K562 (cell line): ENCODE measurements at regions not wholly inside any gene's neighbourhood (a gene's known extent, or its start where the extent isn't known, plus 50 kb on each side); places are given as distances from the start of the nearest gene placed in this dataset.

Source experiments
- CHD1 ChIP-seq: fragments of 200-600 bp; sonication (generic); IDR thresholded peaks from one replicate; pipeline ENCODE4 v1.6.1; 2012; ENCODE audit warnings: mild to moderate bottlenecking, moderate library complexity, low read length, inconsistent platforms
- MED1 ChIP-seq: sonication (generic); formaldehyde crosslinking; IDR thresholded peaks from 2 replicates; pipeline ENCODE4 v1.8.1; 2023; ENCODE audit warnings: missing genetic modification reagents, borderline replicate concordance
- NFIX ChIP-seq: fragments of 250-450 bp; sonication (Bioruptor Pico); IDR thresholded peaks from 2 replicates; pipeline ENCODE4 v1.4.0; 2020; ENCODE audit warnings: low read depth, mild to moderate bottlenecking, moderate library complexity
- POLR2A ChIP-seq: fragments of 450-650 bp; conservative IDR thresholded peaks from 2 replicates; pipeline ENCODE4 v1.6.1; 2016
- POLR2AphosphoS2 ChIP-seq: IDR thresholded peaks from 2 replicates; pipeline ENCODE4 v1.6.1; 2012; ENCODE audit warnings: low read length, improper control_type of control experiment
- PURB ChIP-seq: sonication (generic); formaldehyde crosslinking; IDR thresholded peaks from 2 replicates; pipeline ENCODE4 v1.9.0; 2021; ENCODE audit warnings: low read depth, mild to moderate bottlenecking, missing genetic modification reagents
- RBM22 ChIP-seq: fragments of 200-400 bp; formaldehyde crosslinking; IDR thresholded peaks from 2 replicates; pipeline ENCODE4 v1.6.1; 2018; ENCODE audit warnings: low read length, low read depth; ENCODE audit not compliant: poor library complexity, severe bottlenecking
- YBX1 ChIP-seq: fragments of 450-650 bp; IDR thresholded peaks from 2 replicates; pipeline ENCODE4 v1.7.1; 2016; ENCODE audit warnings: mild to moderate bottlenecking
- TF ChIP-seq, protein P1 (sequence below): fragments of 450-650 bp; formaldehyde crosslinking; IDR thresholded peaks from 2 replicates; pipeline ENCODE4 v1.4.0; 2022; ENCODE audit warnings: missing genetic modification characterization
- TF ChIP-seq, protein P2 (sequence below): fragments of 450-650 bp; IDR thresholded peaks from 2 replicates; pipeline ENCODE4 v1.6.1; 2018; ENCODE audit not compliant: partially characterized antibody
- TF ChIP-seq, protein P3 (sequence below), 2 experiments: IDR thresholded peaks; 2 replicates each; pipeline ENCODE4 v1.6.1; 2012; ENCODE audit warnings: improper control_type of control experiment in 2 of 2, low read depth in 2 of 2, low read length in 2 of 2, borderline replicate concordance in 1 of 2
- TF ChIP-seq, protein P4 (sequence below), 3 experiments: IDR thresholded peaks in 2 of 3; conservative IDR thresholded peaks in 1 of 3; 2 replicates each; pipeline ENCODE4 v1.5.1; 2011 to 2012; ENCODE audit warnings: low read length in 3 of 3, mild to moderate bottlenecking in 3 of 3, control low read depth in 2 of 3, improper control_type of control experiment in 1 of 3, inconsistent platforms in 1 of 3, low read depth in 1 of 3, mixed read lengths in 1 of 3, moderate library complexity in 1 of 3; ENCODE audit not compliant: insufficient read depth in 2 of 3
- TF ChIP-seq, protein P5 (sequence below): sonication (generic); formaldehyde crosslinking; IDR thresholded peaks from 2 replicates; pipeline ENCODE4 v1.8.0; 2022; ENCODE audit warnings: mild to moderate bottlenecking, missing genetic modification reagents
- TF ChIP-seq, protein P6 (sequence below): fragments of 200-800 bp; sonication (Bioruptor generic); IDR thresholded peaks from 2 replicates; pipeline ENCODE4 v1.6.1; 2017; ENCODE audit warnings: missing genetic modification characterization, missing compliant biosample characterization

DNA sequence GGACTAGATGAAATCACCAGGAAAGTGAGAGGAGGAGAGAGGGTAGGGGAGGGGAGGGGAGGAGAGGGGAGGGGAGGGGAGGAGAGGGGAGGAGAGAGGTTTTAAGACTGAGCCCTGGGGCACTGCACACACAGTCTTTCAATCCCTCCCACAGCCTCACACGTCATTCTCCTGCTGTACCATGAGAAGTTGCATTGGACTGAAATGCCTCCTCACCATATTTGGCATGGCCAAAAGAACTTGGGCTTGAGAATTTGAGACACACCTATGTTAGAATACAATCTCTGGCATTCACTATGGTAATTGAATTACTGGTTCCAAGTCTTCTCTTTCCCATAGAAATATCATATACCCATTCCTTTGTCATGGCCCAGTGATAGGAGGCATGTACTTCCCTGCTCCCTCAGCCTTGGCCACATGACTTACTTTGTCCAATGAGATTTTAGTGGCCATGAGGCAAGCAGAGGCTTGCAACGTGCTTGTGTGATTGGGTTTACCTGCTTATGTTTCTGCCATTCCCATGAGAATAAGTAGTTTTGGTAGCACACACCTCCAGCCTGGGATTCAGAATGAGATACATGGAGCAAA lies 133.3 kb upstream of the SMARCA2 start:
- TF ChIP-seq, protein P1, sequence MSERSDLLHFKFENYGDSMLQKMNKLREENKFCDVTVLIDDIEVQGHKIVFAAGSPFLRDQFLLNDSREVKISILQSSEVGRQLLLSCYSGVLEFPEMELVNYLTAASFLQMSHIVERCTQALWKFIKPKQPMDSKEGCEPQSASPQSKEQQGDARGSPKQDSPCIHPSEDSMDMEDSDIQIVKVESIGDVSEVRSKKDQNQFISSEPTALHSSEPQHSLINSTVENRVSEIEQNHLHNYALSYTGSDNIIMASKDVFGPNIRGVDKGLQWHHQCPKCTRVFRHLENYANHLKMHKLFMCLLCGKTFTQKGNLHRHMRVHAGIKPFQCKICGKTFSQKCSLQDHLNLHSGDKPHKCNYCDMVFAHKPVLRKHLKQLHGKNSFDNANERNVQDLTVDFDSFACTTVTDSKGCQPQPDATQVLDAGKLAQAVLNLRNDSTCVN (CRISPR knock-in tag), result no peak
- TF ChIP-seq, protein P2, sequence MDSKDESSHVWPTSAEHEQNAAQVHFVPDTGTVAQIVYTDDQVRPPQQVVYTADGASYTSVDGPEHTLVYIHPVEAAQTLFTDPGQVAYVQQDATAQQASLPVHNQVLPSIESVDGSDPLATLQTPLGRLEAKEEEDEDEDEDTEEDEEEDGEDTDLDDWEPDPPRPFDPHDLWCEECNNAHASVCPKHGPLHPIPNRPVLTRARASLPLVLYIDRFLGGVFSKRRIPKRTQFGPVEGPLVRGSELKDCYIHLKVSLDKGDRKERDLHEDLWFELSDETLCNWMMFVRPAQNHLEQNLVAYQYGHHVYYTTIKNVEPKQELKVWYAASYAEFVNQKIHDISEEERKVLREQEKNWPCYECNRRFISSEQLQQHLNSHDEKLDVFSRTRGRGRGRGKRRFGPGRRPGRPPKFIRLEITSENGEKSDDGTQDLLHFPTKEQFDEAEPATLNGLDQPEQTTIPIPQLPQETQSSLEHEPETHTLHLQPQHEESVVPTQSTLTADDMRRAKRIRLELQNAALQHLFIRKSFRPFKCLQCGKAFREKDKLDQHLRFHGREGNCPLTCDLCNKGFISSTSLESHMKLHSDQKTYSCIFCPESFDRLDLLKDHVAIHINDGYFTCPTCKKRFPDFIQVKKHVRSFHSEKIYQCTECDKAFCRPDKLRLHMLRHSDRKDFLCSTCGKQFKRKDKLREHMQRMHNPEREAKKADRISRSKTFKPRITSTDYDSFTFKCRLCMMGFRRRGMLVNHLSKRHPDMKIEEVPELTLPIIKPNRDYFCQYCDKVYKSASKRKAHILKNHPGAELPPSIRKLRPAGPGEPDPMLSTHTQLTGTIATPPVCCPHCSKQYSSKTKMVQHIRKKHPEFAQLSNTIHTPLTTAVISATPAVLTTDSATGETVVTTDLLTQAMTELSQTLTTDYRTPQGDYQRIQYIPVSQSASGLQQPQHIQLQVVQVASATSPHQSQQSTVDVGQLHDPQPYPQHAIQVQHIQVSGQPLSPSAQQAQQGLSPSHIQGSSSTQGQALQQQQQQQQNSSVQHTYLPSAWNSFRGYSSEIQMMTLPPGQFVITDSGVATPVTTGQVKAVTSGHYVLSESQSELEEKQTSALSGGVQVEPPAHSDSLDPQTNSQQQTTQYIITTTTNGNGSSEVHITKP, result no peak
- TF ChIP-seq POLR2A (no peak), NFIX (no peak), RBM22 (no peak), CHD1 (no peak), YBX1 (no peak), PURB (no peak), MED1 (no peak), POLR2AphosphoS2 (no peak)
- TF ChIP-seq, protein P3, sequence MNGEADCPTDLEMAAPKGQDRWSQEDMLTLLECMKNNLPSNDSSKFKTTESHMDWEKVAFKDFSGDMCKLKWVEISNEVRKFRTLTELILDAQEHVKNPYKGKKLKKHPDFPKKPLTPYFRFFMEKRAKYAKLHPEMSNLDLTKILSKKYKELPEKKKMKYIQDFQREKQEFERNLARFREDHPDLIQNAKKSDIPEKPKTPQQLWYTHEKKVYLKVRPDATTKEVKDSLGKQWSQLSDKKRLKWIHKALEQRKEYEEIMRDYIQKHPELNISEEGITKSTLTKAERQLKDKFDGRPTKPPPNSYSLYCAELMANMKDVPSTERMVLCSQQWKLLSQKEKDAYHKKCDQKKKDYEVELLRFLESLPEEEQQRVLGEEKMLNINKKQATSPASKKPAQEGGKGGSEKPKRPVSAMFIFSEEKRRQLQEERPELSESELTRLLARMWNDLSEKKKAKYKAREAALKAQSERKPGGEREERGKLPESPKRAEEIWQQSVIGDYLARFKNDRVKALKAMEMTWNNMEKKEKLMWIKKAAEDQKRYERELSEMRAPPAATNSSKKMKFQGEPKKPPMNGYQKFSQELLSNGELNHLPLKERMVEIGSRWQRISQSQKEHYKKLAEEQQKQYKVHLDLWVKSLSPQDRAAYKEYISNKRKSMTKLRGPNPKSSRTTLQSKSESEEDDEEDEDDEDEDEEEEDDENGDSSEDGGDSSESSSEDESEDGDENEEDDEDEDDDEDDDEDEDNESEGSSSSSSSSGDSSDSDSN (IDR thresholded peaks at IDR 0.05; ENCODE audit: borderline replicate concordance in 1 of 2, low read depth in 2 of 2, low read length in 2 of 2), result no peak
- TF ChIP-seq, protein P4, sequence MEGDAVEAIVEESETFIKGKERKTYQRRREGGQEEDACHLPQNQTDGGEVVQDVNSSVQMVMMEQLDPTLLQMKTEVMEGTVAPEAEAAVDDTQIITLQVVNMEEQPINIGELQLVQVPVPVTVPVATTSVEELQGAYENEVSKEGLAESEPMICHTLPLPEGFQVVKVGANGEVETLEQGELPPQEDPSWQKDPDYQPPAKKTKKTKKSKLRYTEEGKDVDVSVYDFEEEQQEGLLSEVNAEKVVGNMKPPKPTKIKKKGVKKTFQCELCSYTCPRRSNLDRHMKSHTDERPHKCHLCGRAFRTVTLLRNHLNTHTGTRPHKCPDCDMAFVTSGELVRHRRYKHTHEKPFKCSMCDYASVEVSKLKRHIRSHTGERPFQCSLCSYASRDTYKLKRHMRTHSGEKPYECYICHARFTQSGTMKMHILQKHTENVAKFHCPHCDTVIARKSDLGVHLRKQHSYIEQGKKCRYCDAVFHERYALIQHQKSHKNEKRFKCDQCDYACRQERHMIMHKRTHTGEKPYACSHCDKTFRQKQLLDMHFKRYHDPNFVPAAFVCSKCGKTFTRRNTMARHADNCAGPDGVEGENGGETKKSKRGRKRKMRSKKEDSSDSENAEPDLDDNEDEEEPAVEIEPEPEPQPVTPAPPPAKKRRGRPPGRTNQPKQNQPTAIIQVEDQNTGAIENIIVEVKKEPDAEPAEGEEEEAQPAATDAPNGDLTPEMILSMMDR (IDR thresholded peaks at IDR 0.05 in 2 of 3, conservative IDR thresholded peaks at IDR 0.05 in 1 of 3; ENCODE audit: insufficient read depth in 2 of 3, low read depth in 1 of 3, low read length in 3 of 3), result no peak
- TF ChIP-seq, protein P5, sequence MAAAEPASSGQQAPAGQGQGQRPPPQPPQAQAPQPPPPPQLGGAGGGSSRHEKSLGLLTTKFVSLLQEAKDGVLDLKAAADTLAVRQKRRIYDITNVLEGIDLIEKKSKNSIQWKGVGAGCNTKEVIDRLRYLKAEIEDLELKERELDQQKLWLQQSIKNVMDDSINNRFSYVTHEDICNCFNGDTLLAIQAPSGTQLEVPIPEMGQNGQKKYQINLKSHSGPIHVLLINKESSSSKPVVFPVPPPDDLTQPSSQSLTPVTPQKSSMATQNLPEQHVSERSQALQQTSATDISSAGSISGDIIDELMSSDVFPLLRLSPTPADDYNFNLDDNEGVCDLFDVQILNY (CRISPR knock-in tag), result no peak
- TF ChIP-seq, protein P6, sequence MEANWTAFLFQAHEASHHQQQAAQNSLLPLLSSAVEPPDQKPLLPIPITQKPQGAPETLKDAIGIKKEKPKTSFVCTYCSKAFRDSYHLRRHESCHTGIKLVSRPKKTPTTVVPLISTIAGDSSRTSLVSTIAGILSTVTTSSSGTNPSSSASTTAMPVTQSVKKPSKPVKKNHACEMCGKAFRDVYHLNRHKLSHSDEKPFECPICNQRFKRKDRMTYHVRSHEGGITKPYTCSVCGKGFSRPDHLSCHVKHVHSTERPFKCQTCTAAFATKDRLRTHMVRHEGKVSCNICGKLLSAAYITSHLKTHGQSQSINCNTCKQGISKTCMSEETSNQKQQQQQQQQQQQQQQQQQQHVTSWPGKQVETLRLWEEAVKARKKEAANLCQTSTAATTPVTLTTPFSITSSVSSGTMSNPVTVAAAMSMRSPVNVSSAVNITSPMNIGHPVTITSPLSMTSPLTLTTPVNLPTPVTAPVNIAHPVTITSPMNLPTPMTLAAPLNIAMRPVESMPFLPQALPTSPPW, result no peak
